ENCODE measurements at regions not wholly inside any gene's neighbourhood (a gene's known extent, or its start where the extent isn't known, plus 50 kb on each side); places are given as distances from the start of the nearest gene placed in this dataset.

DNA sequence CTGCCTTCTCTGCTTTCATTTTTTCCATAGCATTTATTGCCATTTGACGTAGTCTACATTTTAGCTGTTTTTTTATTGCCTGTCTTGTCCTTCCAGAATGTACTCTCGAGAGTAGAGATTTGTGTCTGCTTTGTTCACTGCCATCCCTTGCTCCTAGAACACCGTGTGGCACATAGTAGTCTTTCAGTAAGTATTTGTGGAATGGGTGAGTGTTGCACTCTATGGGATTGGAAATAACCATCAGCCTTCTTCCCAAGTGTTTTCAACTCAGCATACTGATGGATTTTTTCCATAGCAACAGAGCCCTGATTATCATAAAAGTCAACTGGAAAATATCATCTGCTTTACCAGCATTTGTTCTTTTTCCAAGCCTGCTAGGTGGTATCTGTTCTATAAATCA lies 462.6 kb downstream of the ENC1 start:
- TF ChIP-seq POLR2A (IDR thresholded peaks at IDR 0.05; ENCODE audit: control extremely low read depth in 1 of 2, low read depth in 2 of 2, low read length in 2 of 2) (no peak), POLR2AphosphoS5 (IDR thresholded peaks at IDR 0.05; ENCODE audit: low read depth, low read length) (no peak), TAF1 (IDR thresholded peaks at IDR 0.05; ENCODE audit: low read depth, low read length) (no peak), SUZ12 (IDR thresholded peaks at IDR 0.05; ENCODE audit: low read length) (no peak), EP300 (IDR thresholded peaks at IDR 0.05; ENCODE audit: borderline replicate concordance in 1 of 2, low read depth in 2 of 2, low read length in 2 of 2) (no peak)
- TF ChIP-seq, protein P1, sequence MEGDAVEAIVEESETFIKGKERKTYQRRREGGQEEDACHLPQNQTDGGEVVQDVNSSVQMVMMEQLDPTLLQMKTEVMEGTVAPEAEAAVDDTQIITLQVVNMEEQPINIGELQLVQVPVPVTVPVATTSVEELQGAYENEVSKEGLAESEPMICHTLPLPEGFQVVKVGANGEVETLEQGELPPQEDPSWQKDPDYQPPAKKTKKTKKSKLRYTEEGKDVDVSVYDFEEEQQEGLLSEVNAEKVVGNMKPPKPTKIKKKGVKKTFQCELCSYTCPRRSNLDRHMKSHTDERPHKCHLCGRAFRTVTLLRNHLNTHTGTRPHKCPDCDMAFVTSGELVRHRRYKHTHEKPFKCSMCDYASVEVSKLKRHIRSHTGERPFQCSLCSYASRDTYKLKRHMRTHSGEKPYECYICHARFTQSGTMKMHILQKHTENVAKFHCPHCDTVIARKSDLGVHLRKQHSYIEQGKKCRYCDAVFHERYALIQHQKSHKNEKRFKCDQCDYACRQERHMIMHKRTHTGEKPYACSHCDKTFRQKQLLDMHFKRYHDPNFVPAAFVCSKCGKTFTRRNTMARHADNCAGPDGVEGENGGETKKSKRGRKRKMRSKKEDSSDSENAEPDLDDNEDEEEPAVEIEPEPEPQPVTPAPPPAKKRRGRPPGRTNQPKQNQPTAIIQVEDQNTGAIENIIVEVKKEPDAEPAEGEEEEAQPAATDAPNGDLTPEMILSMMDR (IDR thresholded peaks at IDR 0.05; ENCODE audit: control extremely low read depth in 1 of 3, insufficient read depth in 1 of 3, low read depth in 1 of 3, low read length in 3 of 3) = no peak
